Thymus (tissue), 11 donors: ENCODE measurements at regions not wholly inside any gene's neighbourhood (a gene's known extent, or its start where the extent isn't known, plus 50 kb on each side); places are given as distances from the start of the nearest gene placed in this dataset.
"Not testable (repeated sequence)": the region's sequence is repeated elsewhere in the genome, so short reads cannot be mapped to it uniquely, and the experiment has no call there.

Experiments
- DNase-seq, 9 donors: peaks; one replicate each; pipeline ENCODE4 v3.0.0-alpha.2; 2013; ENCODE audit warnings: low spot score in 9 of 9, low read depth in 6 of 9, missing footprints in 1 of 9
- H3K27ac ChIP-seq, 2 donors: one replicate each; pipeline ENCODE4 v1.5.1; 2013; ENCODE audit warnings: control low read depth in 1 of 2, low read depth in 1 of 2, low read length in 1 of 2, mild to moderate bottlenecking in 1 of 2, moderate library complexity in 1 of 2
- H3K27me3 ChIP-seq, 2 donors: one replicate each; pipeline ENCODE4 v1.5.1; 2013; ENCODE audit warnings: low read length in 1 of 2; ENCODE audit not compliant: control insufficient read depth in 2 of 2, insufficient read depth in 1 of 2
- H3K36me3 ChIP-seq, 2 donors: one replicate each; pipeline ENCODE4 v1.5.1; 2013; ENCODE audit warnings: low read length in 1 of 2, mild to moderate bottlenecking in 1 of 2, moderate library complexity in 1 of 2; ENCODE audit not compliant: control insufficient read depth in 2 of 2, insufficient read depth in 2 of 2
- H3K4me1 ChIP-seq, 2 donors: one replicate each; pipeline ENCODE4 v1.5.1; 2013; ENCODE audit warnings: low read length in 2 of 2; ENCODE audit not compliant: control insufficient read depth in 2 of 2, insufficient read depth in 2 of 2
- H3K4me3 ChIP-seq, 2 donors: one replicate each; pipeline ENCODE4 v1.5.1; 2013; ENCODE audit warnings: low read length in 2 of 2, control low read depth in 1 of 2, mild to moderate bottlenecking in 1 of 2
- H3K9me3 ChIP-seq, 2 donors: one replicate each; pipeline ENCODE4 v1.5.1; 2013; ENCODE audit warnings: low read length in 1 of 2, mild to moderate bottlenecking in 1 of 2; ENCODE audit not compliant: control insufficient read depth in 2 of 2, insufficient read depth in 1 of 2
- WGBS: extraction: QIAGEN DNeasy Blood & Tissue Kit; methylation state at CpG from one replicate; pipeline ENCODE4 v1.1.7; 2013; 5-methylcytosine and 5-hydroxymethylcytosine counted together
- donor health status: healthy.

DNA sequence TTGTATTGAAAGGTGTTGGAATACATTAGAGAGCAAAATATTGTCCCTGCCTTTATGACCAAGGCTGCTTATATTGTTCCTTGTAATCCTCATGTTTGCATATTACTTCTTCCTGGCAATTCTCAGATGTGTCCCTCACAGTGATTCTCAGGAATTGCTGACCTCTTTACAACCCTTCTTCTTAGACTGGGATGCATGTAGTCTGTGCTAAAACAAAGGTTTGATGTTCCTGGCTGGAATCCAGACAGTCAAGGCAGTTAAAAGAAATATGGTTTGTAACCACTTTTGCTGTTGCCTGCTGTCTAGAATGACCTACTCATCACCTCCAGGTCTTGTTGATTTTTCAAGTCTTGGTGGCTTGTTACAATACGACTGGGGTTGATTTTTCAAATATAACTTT, 367.6 kb downstream of the HGF start:
- WGBS = 93% methylated on average over 1 of the region's 1 CpG
- no peak for DNase-seq

DNA sequence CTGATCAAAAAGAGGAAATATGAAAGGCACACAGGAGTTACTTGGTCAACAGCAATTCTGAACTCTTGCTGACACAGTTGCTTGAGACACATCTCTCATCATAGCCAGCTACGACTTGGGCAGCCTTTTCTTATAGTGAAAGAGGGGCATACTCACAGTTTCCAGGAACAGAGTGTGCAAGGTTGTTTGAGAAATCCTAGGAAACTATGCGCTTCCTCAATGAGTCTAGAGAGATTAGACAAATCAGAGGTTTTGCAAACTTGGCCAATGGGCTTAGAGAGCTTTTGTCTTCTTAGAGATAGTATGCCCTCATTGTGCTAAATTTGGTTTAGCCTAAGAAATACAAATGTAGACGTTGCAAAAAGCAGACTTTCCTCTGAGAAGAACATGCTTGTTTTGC, 370.4 kb downstream of the HGF start:
- no peak for DNase-seq
- WGBS = 73% methylated on average over 3 of the region's 3 CpGs

More for the DNA sequence above, 367.6 kb downstream of the HGF start:
- Histone ChIP-seq H3K27me3 (no peaks in the 10 kb centered on the region), H3K9me3 (no peaks in the 10 kb centered on the region), H3K4me3 (no peak overlapping the region), H3K27ac (no peak overlapping the region), H3K4me1 (no peaks in the 10 kb centered on the region), H3K36me3 (no peaks in the 10 kb centered on the region)

DNA sequence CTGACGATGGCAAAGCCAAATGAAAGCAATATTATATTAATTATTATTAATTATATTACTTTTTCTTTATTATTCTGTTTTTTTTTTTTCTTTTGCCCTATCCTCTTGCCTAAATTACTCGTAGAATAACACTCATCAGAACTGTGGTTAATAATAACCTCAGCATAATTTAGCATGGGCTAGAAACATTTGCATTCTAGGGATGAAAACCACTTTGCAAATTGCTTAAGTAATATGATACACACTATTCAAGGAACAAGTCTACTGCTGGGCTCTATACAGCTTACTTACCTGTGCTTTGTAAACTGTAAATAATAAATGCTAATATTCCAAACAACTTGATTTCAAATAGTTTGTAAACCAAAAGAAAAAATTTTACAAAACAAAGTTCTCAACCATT, 375.8 kb downstream of the HGF start:
- WGBS = 91% methylated on average over 2 of the region's 2 CpGs
- H3K27ac ChIP-seq = no peak overlapping the region
- H3K27me3 ChIP-seq = no peaks in the 10 kb centered on the region
- H3K4me3 ChIP-seq = no peak overlapping the region
- no peak for DNase-seq
- no peaks in the 10 kb centered on the region for H3K9me3 ChIP-seq
- H3K36me3 ChIP-seq = no peaks in the 10 kb centered on the region
- no peaks in the 10 kb centered on the region for H3K4me1 ChIP-seq

More for the DNA sequence above, 370.4 kb downstream of the HGF start:
- no peak overlapping the region for H3K4me3 ChIP-seq
- no peak overlapping the region for H3K27ac ChIP-seq
- H3K36me3 ChIP-seq = no peaks in the 10 kb centered on the region
- H3K9me3 ChIP-seq = no peaks in the 10 kb centered on the region
- no peaks in the 10 kb centered on the region for H3K27me3 ChIP-seq
- H3K4me1 ChIP-seq = no peaks in the 10 kb centered on the region

DNA sequence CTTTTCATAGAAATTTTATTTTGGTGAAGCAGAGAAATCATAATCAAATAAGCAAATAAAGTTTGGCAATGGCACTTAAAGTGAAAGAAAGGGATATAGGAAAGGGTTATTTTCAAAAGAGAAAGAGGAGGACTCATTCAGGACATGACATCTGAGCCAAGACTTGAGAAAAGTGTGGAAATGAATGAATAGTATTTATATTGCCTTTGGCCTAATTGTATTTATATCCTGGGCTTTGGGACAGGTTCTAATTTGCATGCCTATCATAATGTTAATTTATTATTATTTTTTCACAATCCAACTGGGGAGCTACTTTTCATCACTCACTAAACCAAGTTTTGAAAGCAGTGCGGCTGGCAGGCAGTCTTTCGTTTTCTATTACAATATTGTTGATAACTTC, 376.8 kb downstream of the HGF start:
- no peaks in the 10 kb centered on the region for H3K36me3 ChIP-seq
- no peak overlapping the region for H3K4me3 ChIP-seq
- no peak overlapping the region for H3K27ac ChIP-seq
- 98% methylated on average over 2 of the region's 2 CpGs for WGBS
- H3K27me3 ChIP-seq = no peaks in the 10 kb centered on the region
- H3K4me1 ChIP-seq = no peaks in the 10 kb centered on the region
- H3K9me3 ChIP-seq = no peaks in the 10 kb centered on the region
- no peak for DNase-seq

DNA sequence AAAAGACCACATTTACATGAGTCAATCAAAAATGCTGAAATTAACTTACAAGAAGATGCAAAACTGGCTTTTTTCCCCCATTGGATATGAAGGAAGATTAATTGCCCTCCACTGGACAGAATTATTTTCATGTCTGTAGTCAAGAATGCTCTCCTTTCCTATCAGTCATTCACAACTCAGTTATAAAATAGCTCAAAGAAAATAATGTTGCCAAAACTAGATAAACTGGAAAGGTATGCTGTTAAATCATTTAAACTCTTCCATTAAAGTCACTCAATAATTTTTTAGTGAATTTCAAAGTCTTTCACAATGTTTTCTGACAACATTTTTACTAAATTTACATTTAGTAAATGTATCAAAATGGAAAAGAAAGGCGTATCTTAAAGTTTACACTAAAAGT, 384.5 kb downstream of the HGF start:
- DNase-seq = no peak
- WGBS = 95% methylated on average over 1 of the region's 1 CpG
- no peak overlapping the region for H3K27ac ChIP-seq
- no peaks in the 10 kb centered on the region for H3K4me1 ChIP-seq
- H3K9me3 ChIP-seq = no peaks in the 10 kb centered on the region
- no peaks in the 10 kb centered on the region for H3K36me3 ChIP-seq
- no peak overlapping the region for H3K4me3 ChIP-seq
- no peaks in the 10 kb centered on the region for H3K27me3 ChIP-seq

DNA sequence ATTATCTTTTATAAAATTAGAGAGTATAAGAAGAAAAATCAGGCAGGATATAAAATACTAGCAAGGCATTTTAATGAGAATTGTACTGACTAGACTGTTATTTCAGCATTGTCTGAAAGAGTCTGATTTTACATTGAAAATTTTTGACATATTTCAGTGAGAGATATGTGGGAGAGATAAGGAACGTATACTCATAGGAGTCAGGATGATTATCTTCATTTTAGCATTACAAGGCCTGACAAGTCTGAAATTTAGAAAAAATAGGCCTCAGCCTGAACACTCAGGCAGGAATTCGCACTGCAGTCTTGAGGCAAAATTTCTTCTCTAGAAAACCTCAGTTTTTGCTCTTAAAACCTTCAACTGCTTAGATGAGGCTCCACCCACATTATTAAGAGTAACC, 386.0 kb downstream of the HGF start:
- WGBS = 87% methylated on average over 2 of the region's 2 CpGs
- Histone ChIP-seq H3K4me1 (no peaks in the 10 kb centered on the region), H3K9me3 (no peaks in the 10 kb centered on the region), H3K4me3 (no peak overlapping the region), H3K27me3 (no peaks in the 10 kb centered on the region), H3K36me3 (no peaks in the 10 kb centered on the region), H3K27ac (no peak overlapping the region)
- no peak for DNase-seq

DNA sequence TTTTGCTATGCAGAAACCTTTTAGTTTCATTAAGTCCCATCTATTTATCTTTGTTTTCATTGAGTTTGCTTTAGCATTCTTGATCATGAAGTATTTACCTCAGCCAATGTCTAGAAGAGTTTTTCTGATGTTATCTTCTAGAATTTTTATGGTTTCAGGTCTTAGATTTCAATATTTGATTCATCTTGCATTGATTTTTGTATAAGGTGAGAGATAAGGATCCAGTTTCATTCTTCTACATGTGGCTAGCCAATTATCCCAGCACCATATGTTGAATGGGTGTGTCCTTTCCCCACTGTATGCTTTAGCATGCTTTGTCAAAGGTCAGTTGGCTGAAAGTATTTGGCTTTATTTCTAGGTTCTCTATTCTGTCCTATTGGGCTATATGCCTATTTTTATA, 395.2 kb downstream of the HGF start:
- H3K27ac ChIP-seq, H3K36me3 ChIP-seq, H3K27me3 ChIP-seq, DNase-seq, H3K4me3 ChIP-seq, H3K4me1 ChIP-seq, H3K9me3 ChIP-seq: not testable (repeated sequence)

DNA sequence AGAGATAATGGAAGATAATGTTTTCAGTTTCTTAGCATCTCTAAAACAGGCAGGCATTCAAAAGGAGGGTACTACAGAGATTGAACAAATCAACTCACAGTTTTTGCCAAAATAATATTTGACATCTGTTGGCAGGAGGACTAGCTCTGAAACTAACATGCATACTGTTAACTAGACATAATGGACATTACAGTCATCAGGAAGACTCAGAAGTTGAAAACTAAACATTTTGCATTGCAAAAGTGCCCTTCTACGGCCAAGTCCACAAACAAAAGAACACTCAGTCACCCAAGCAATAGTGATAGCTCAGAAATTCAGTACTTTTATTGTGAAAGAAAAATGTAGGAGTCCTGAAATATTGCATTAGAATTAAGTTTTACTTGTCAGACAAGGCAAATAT, 399.0 kb downstream of the HGF start:
- no peak for DNase-seq
- no peaks in the 10 kb centered on the region for H3K36me3 ChIP-seq
- 89% methylated on average over 1 of the region's 1 CpG for WGBS

DNA sequence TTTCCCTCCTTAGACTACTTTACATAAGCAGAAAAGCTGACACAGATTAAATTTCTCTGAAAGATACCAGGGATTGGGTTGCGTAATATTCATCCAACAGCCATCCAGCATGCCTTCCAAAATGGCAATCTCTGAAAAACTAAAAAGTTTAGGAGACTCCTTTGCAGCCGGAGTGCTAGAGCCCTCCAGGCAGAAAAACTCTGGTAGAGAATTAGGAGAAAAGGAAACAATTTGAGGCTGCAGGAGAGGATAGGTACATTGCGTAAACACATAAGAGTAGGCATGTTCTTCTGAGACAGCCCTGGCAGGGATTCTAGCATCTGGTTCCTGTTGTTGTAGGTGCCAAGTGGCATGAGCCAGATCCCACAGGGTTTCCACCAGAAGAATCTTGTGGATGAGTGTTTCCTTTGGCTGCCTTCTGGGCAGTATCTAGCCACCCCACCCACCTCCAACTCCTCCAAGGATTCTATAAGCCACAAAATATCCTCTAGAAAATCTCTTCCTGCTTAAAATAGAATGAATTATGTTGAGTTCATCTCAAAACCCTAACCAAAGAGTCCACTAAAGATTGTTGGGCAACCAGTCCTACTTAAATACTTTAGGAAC, 402.4 kb downstream of the HGF start:
- no peaks in the 10 kb centered on the region for H3K9me3 ChIP-seq
- H3K36me3 ChIP-seq = no peaks in the 10 kb centered on the region
- no peak overlapping the region for H3K27ac ChIP-seq
- DNase-seq = no peak
- H3K27me3 ChIP-seq = no peaks in the 10 kb centered on the region
- 80% methylated on average over 3 of the region's 3 CpGs for WGBS
- H3K4me1 ChIP-seq = no peaks in the 10 kb centered on the region
- no peak overlapping the region for H3K4me3 ChIP-seq

More for the DNA sequence above, 399.0 kb downstream of the HGF start:
- Histone ChIP-seq H3K27ac (no peak overlapping the region), H3K9me3 (no peaks in the 10 kb centered on the region), H3K27me3 (no peaks in the 10 kb centered on the region), H3K4me3 (no peak overlapping the region), H3K4me1 (no peaks in the 10 kb centered on the region)

DNA sequence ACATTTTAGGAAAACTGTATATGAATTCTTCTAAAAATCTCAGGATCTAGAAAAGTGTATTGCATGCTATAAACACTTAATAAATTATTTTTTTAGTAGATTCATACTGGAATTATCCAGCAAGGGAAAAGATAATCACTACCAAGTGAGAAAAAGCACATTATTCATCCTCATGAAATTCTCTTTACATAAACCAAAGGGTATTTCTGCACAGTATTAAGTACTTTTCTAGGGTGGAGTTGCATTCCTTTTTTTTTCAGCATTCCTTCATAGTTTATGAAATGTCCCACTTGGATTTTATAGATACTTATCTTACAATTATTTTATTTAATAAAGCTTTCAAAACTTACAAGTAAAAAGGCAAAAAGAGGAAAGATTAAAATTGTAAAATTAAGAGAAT, 403.3 kb downstream of the HGF start:
- H3K36me3 ChIP-seq = no peaks in the 10 kb centered on the region

More for the DNA sequence above, 403.3 kb downstream of the HGF start:
- Histone ChIP-seq H3K4me1 (no peaks in the 10 kb centered on the region), H3K9me3 (no peaks in the 10 kb centered on the region), H3K27ac (no peak overlapping the region), H3K4me3 (no peak overlapping the region), H3K27me3 (no peaks in the 10 kb centered on the region)
- DNase-seq = no peak
